ENCODE measurements at regions not wholly inside any gene's neighbourhood (a gene's known extent, or its start where the extent isn't known, plus 50 kb on each side); places are given as distances from the start of the nearest gene placed in this dataset.

- no peak for TF ChIP-seq CTCF (IDR thresholded peaks at IDR 0.05)
- TF ChIP-seq POLR2A (IDR thresholded peaks at IDR 0.05): no peak
Observed at GRCh38 chr16:66222756-66223155, 143.7 kb upstream of the CDH5 start.

Data from uterus (tissue), 2 donors.